ENCODE measurements at regions not wholly inside any gene's neighbourhood (a gene's known extent, or its start where the extent isn't known, plus 50 kb on each side); places are given as distances from the start of the nearest gene placed in this dataset.

DNA sequence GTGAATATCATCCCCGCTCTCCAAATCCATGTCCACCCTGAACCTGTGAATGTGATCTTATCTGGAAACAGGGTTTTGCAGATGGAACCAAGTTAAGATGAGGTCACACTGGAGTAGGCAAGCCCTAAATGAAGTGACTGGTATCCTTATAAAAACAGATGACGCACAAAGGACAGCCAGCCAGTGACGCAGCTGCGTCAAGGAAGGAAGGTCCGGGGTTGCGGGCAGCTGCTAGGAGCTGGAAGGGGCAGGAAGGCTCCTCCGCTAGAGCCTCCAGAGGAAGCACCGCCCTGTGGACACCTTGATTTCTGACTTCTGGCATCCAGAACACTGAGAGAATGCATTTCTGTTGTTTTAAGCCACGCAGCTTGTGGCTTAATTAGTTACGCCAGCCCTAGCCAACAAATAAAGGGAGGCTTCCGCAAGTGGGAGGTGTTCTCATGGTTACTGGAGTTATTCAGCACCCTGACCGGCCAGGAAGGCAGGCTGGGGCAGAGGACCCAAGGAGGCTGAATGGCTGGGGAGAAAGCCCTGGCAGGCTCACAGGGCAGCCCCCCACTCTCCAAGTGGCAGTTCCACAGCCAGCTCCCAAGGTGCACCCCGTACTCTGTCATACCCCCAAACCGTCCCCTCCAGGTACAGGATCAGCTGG lies 127.6 kb upstream of the NCOR2 start:
- TF ChIP-seq, protein P1, sequence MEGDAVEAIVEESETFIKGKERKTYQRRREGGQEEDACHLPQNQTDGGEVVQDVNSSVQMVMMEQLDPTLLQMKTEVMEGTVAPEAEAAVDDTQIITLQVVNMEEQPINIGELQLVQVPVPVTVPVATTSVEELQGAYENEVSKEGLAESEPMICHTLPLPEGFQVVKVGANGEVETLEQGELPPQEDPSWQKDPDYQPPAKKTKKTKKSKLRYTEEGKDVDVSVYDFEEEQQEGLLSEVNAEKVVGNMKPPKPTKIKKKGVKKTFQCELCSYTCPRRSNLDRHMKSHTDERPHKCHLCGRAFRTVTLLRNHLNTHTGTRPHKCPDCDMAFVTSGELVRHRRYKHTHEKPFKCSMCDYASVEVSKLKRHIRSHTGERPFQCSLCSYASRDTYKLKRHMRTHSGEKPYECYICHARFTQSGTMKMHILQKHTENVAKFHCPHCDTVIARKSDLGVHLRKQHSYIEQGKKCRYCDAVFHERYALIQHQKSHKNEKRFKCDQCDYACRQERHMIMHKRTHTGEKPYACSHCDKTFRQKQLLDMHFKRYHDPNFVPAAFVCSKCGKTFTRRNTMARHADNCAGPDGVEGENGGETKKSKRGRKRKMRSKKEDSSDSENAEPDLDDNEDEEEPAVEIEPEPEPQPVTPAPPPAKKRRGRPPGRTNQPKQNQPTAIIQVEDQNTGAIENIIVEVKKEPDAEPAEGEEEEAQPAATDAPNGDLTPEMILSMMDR (IDR thresholded peaks at IDR 0.05; ENCODE audit: poor library complexity), result no peak
- TF ChIP-seq EZH2 (IDR thresholded peaks at IDR 0.05; ENCODE audit: borderline replicate concordance) (no peak), EZH2phosphoT487 (IDR thresholded peaks at IDR 0.05; ENCODE audit: low read depth, severe bottlenecking, unreplicated experiment) (no peak)

Data from hepatocyte (in vitro differentiated cells).